HCT116 (cell line): ENCODE measurements at regions not wholly inside any gene's neighbourhood (a gene's known extent, or its start where the extent isn't known, plus 50 kb on each side); places are given as distances from the start of the nearest gene placed in this dataset.

Source experiments
- ATAC-seq: fragments of 200-7000 bp; cut with Tn5 transposase; 2 replicates; pipeline ENCODE4 v1.9.1; 2020; ENCODE audit warnings: mild to moderate bottlenecking, moderate library complexity
- BruUV-seq: library from RNA; stranded (reverse); fragments of 400-500 nt; replicated peaks from 2 replicates; lab custom pipeline; 2021; lab: Mats Ljungman, UMichigan
- CTCF ChIA-PET: fragments of 300-600 bp; sonication (Branson Sonifier 250); formaldehyde crosslinking; loops from one replicate; lab custom pipeline; 2021; ENCODE audit warnings: antibody characterized with exemption; lab: Charles Lee
- POLR2A ChIA-PET: fragments of 300-600, 350-600 bp; sonication (Branson Sonifier 250); formaldehyde crosslinking; loops from one replicate; lab custom pipeline; 2021; ENCODE audit warnings: antibody characterized with exemption; lab: Charles Lee
- RAD21 ChIA-PET, 2 experiments: fragments of 300-600 bp; sonication (Branson Sonifier 250); formaldehyde crosslinking; loops; one replicate each; lab custom pipeline; 2023; ENCODE audit warnings: low total read pairs in 2 of 2; ENCODE audit not compliant: uncharacterized antibody in 2 of 2, unreplicated experiment in 2 of 2, low non-redundant PET in 1 of 2; lab: Charles Lee
- DNase-seq: peaks from one replicate; pipeline ENCODE4 v3.0.0-alpha.2; 2010; ENCODE audit warnings: low read depth, low spot score
- H2AFZ ChIP-seq: fragments of 200-600 bp; shearing (Covaris generic), sonication (generic); 2 replicates; pipeline ENCODE4 v1.6.1; 2017; ENCODE audit warnings: low read depth, mixed run types, mixed read lengths, antibody characterized with exemption, low read length; ENCODE audit not compliant: poor library complexity, severe bottlenecking
- H3K27ac ChIP-seq: 2 replicates; pipeline ENCODE4 v1.5.1; 2012; ENCODE audit warnings: low read depth, low read length
- H3K27me3 ChIP-seq: fragments of 200-600 bp; sonication (generic); 2 replicates; pipeline ENCODE4 v1.6.1; 2016; ENCODE audit warnings: mixed run types, low read length, mixed read lengths; ENCODE audit not compliant: insufficient read depth
- H3K36me3 ChIP-seq, 2 experiments: fragments of 200-500 bp in 1 of 2; fragments of 200-600 bp in 1 of 2; sonication (Bioruptor generic) in 1 of 2; sonication (generic) in 1 of 2; 2 replicates each; pipeline versions ENCODE4 v1.5.1 to v1.6.1; 2014 to 2016; ENCODE audit warnings: low read length in 2 of 2, inconsistent platforms in 1 of 2, mixed read lengths in 1 of 2, mixed run types in 1 of 2; ENCODE audit not compliant: insufficient read depth in 2 of 2, control insufficient read depth in 1 of 2
- H3K4me1 ChIP-seq, 2 experiments: fragments of 200-600 bp in 1 of 2; sonication (generic) in 1 of 2; 2 replicates each; pipeline versions ENCODE4 v1.5.1 to v1.6.1; 2012 to 2017; ENCODE audit warnings: low read length in 2 of 2, inconsistent platforms in 1 of 2, mild to moderate bottlenecking in 1 of 2, mixed read lengths in 1 of 2, mixed run types in 1 of 2, moderate library complexity in 1 of 2; ENCODE audit not compliant: insufficient read depth in 2 of 2, control insufficient read depth in 1 of 2
- H3K4me2 ChIP-seq: fragments of 200-600 bp; sonication (generic); 2 replicates; pipeline ENCODE4 v1.6.1; 2017; ENCODE audit warnings: mixed run types, low read length, mixed read lengths
- H3K4me3 ChIP-seq, 2 experiments: fragments of 200-600 bp in 1 of 2; sonication (generic) in 1 of 2; replicated peaks in 1 of 2; 2 replicates each; pipeline ENCODE4 v1.5.1; 2011 to 2016; ENCODE audit warnings: low read length in 2 of 2, control low read depth in 1 of 2, low read depth in 1 of 2, mild to moderate bottlenecking in 1 of 2, mixed read lengths in 1 of 2, mixed run types in 1 of 2
- H3K79me2 ChIP-seq: fragments of 200-600 bp; sonication (generic); 2 replicates; pipeline ENCODE4 v1.6.1; 2017; ENCODE audit warnings: mild to moderate bottlenecking, mixed run types, low read length, moderate library complexity, mixed read lengths; ENCODE audit not compliant: insufficient read depth
- H3K9ac ChIP-seq: fragments of 200-600 bp; sonication (generic); 2 replicates; pipeline ENCODE4 v1.6.1; 2016; ENCODE audit warnings: low read length, mixed read lengths
- H3K9me2 ChIP-seq: fragments of 200-600 bp; sonication (generic), shearing (Covaris generic); 2 replicates; pipeline ENCODE4 v1.6.1; 2017; ENCODE audit warnings: mixed run types, mild to moderate bottlenecking, moderate library complexity; ENCODE audit not compliant: insufficient read depth
- H3K9me3 ChIP-seq, 2 experiments: fragments of 200-500 bp in 1 of 2; fragments of 200-600 bp in 1 of 2; sonication (Bioruptor generic) in 1 of 2; sonication (generic) in 1 of 2; 2 replicates each; pipeline ENCODE4 v1.6.1; 2014 to 2017; ENCODE audit warnings: low read length in 2 of 2, mixed read lengths in 2 of 2, inconsistent platforms in 1 of 2, low read depth in 1 of 2, mild to moderate bottlenecking in 1 of 2, mixed run types in 1 of 2, moderate library complexity in 1 of 2; ENCODE audit not compliant: control insufficient read depth in 1 of 2, insufficient read depth in 1 of 2
- H4K20me1 ChIP-seq: fragments of 200-600 bp; sonication (generic), shearing (Covaris generic); 2 replicates; pipeline ENCODE4 v1.6.1; 2017; ENCODE audit warnings: mixed run types, mild to moderate bottlenecking, moderate library complexity; ENCODE audit not compliant: insufficient read depth
- EZH2 ChIP-seq: fragments of 200-600 bp; sonication (generic); IDR thresholded peaks from 2 replicates; pipeline ENCODE4 v1.6.1; 2017; ENCODE audit warnings: antibody characterized with exemption, mixed run types
- RAD21 ChIP-seq: IDR thresholded peaks from 2 replicates; pipeline ENCODE4 v1.6.1; 2012; ENCODE audit warnings: low read depth, mild to moderate bottlenecking
- SIN3A ChIP-seq: IDR thresholded peaks from 2 replicates; pipeline ENCODE4 v1.6.1; 2012; ENCODE audit warnings: low read depth
- YY1 ChIP-seq: IDR thresholded peaks from 2 replicates; pipeline ENCODE4 v1.6.1; 2011; ENCODE audit warnings: low read length, low read depth, moderate library complexity, mild to moderate bottlenecking; ENCODE audit not compliant: insufficient replicate concordance; ENCODE audit errors: extremely low read depth
- ZFX ChIP-seq: fragments of 450-650 bp; IDR thresholded peaks from 2 replicates; pipeline ENCODE4 v1.6.1; 2017
- intact Hi-C: fragments of 100-400 bp; cut with micrococcal nuclease; formaldehyde crosslinking; loops from 2 replicates; pipeline ENCODE4 v1.10.0; 2022
- TF ChIP-seq, protein P1 (sequence below), 3 experiments: fragments of 200-600 bp in 1 of 3; sonication (generic) in 1 of 3; IDR thresholded peaks in 2 of 3; conservative IDR thresholded peaks in 1 of 3; 2 replicates each; pipeline ENCODE4 v1.5.1; 2012 to 2017; ENCODE audit warnings: low read depth in 2 of 3, low read length in 2 of 3, antibody characterized with exemption in 1 of 3, borderline replicate concordance in 1 of 3, control low read depth in 1 of 3, mild to moderate bottlenecking in 1 of 3, mixed read lengths in 1 of 3, mixed run types in 1 of 3, moderate library complexity in 1 of 3; ENCODE audit not compliant: insufficient read depth in 1 of 3
- TF ChIP-seq, protein P2 (sequence below): IDR thresholded peaks from 2 replicates; pipeline ENCODE4 v1.6.1; 2012
- TF ChIP-seq, protein P3 (sequence below): IDR thresholded peaks from 2 replicates; pipeline ENCODE4 v1.6.1; 2012; ENCODE audit warnings: low read depth

DNA sequence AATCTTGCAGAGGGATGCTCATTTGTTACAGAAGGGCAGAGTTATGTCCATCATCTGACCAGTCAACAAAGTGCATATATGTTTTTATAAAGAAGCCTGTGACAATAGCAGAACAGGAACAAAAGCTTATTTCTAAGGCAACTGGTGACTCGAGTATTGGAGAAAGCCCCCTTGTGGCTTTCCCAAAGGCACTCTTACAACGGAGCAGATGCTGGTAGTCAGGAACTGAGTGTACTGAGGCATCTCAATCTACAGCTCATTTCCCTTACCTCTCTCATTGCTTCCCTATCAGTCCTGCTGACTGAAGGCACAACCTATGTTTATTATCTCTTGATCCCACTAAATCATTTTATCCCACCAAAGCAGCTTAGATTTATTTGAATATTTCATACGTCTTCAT is 557.1 kb upstream of the CHAC2 start:
- ChIA-PET POLR2A (no interaction called here), CTCF (interaction anchor here (0.9 kb wide), 1 partner anchor 192 kb away, joined by 3 read pairs; no protein-coding TSS in a partner anchor)
- peak; percentile 10 for DNase-seq

More for the DNA sequence above, 557.1 kb upstream of the CHAC2 start:
- no peak overlapping the region for H3K9ac ChIP-seq
- no peaks in the 10 kb centered on the region for H3K9me3 ChIP-seq
- no peak overlapping the region for H3K4me3 ChIP-seq
- H2AFZ ChIP-seq, result no peak overlapping the region
- ATAC-seq, result 0 out of 2 replicates have a peak, but pooled peaks have one; percentile 36
- H3K9me2 ChIP-seq, result no peaks in the 10 kb centered on the region
- no peaks in the 10 kb centered on the region for H4K20me1 ChIP-seq
- H3K4me1 ChIP-seq, result no peaks in the 10 kb centered on the region
- H3K27ac ChIP-seq, result no peak overlapping the region
- no peaks in the 10 kb centered on the region for H3K36me3 ChIP-seq
- BruUV-seq, result no TSS peak
- H3K4me2 ChIP-seq, result no peak overlapping the region
- no peak for TF ChIP-seq SIN3A
- TF ChIP-seq, protein P1, sequence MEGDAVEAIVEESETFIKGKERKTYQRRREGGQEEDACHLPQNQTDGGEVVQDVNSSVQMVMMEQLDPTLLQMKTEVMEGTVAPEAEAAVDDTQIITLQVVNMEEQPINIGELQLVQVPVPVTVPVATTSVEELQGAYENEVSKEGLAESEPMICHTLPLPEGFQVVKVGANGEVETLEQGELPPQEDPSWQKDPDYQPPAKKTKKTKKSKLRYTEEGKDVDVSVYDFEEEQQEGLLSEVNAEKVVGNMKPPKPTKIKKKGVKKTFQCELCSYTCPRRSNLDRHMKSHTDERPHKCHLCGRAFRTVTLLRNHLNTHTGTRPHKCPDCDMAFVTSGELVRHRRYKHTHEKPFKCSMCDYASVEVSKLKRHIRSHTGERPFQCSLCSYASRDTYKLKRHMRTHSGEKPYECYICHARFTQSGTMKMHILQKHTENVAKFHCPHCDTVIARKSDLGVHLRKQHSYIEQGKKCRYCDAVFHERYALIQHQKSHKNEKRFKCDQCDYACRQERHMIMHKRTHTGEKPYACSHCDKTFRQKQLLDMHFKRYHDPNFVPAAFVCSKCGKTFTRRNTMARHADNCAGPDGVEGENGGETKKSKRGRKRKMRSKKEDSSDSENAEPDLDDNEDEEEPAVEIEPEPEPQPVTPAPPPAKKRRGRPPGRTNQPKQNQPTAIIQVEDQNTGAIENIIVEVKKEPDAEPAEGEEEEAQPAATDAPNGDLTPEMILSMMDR (IDR thresholded peaks at IDR 0.05 in 2 of 3, conservative IDR thresholded peaks at IDR 0.05 in 1 of 3; ENCODE audit: borderline replicate concordance in 1 of 3, insufficient read depth in 1 of 3, low read depth in 2 of 3, low read length in 2 of 3), result peak in 2 of 3 experiments; percentile 26 to 34; a peak in 3 of 6 replicates
- TF ChIP-seq, protein P2, sequence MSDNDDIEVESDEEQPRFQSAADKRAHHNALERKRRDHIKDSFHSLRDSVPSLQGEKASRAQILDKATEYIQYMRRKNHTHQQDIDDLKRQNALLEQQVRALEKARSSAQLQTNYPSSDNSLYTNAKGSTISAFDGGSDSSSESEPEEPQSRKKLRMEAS, result no peak
- TF ChIP-seq, protein P3, sequence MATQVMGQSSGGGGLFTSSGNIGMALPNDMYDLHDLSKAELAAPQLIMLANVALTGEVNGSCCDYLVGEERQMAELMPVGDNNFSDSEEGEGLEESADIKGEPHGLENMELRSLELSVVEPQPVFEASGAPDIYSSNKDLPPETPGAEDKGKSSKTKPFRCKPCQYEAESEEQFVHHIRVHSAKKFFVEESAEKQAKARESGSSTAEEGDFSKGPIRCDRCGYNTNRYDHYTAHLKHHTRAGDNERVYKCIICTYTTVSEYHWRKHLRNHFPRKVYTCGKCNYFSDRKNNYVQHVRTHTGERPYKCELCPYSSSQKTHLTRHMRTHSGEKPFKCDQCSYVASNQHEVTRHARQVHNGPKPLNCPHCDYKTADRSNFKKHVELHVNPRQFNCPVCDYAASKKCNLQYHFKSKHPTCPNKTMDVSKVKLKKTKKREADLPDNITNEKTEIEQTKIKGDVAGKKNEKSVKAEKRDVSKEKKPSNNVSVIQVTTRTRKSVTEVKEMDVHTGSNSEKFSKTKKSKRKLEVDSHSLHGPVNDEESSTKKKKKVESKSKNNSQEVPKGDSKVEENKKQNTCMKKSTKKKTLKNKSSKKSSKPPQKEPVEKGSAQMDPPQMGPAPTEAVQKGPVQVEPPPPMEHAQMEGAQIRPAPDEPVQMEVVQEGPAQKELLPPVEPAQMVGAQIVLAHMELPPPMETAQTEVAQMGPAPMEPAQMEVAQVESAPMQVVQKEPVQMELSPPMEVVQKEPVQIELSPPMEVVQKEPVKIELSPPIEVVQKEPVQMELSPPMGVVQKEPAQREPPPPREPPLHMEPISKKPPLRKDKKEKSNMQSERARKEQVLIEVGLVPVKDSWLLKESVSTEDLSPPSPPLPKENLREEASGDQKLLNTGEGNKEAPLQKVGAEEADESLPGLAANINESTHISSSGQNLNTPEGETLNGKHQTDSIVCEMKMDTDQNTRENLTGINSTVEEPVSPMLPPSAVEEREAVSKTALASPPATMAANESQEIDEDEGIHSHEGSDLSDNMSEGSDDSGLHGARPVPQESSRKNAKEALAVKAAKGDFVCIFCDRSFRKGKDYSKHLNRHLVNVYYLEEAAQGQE, result no peak
- TF ChIP-seq YY1, result no peak
- TF ChIP-seq ZFX, result no peak
- TF ChIP-seq EZH2, result no peak
- TF ChIP-seq RAD21, result peak; percentile 17; the same call in 1 of the 2 replicates
- intact Hi-C loops, result no loop called here
- RAD21 ChIA-PET, result no interaction called here
- no peaks in the 10 kb centered on the region for H3K27me3 ChIP-seq
- no peaks in the 10 kb centered on the region for H3K79me2 ChIP-seq
